ENCODE measurements at regions not wholly inside any gene's neighbourhood (a gene's known extent, or its start where the extent isn't known, plus 50 kb on each side); places are given as distances from the start of the nearest gene placed in this dataset.

DNA sequence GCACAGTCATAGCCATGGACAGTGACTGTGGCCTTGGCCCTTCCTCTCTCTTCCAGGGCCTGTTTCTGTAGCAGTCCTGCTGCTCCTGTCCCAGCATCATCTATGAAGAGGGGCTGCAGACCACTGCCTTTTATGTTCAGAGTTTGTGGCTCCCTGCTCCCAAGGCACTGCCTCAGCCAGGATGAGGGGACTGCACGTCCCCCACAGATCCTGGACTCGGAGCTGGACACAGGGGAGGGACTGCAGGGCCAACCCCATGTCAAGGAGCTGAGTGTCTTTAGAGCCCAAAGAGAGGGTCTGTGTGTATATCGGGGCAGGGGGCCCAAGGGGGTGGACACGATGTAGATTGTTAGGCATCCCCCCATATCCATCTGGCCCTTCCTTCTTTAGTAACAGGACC is 60.6 kb upstream of the DIO3 start:
- H3K27me3 ChIP-seq (replicated peaks; ENCODE audit: control insufficient read depth, insufficient read depth, low read length), result peaks cover 42% of the 10 kb centered on the region
- DNase-seq (ENCODE audit: low read depth), result no peak

DNA sequence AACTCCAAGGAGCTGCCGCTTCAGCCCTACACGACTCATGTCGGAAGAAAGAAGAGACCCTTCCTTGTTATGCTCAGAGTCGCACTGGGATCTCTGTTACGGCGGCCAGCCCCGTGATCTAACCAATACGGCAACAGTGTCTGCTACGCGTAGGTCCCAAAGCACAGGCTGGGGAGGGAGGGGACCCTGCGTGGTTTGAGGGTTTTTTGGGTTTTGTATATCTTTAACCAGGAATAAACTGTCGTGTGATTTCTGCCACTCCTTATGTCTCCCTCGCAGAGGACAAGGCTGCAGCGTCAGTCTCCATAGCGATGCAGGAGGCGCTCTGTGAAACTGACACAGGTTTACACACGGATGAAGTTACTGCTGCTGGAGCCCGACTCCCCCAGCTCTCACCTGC is 60.0 kb upstream of the DIO3 start:
- Histone ChIP-seq H3K4me1 (ENCODE audit: control insufficient read depth, insufficient read depth, low read length) (peaks cover 10% of the 10 kb centered on the region), H3K27me3 (replicated peaks; ENCODE audit: control insufficient read depth, insufficient read depth, low read length) (peaks cover 47% of the 10 kb centered on the region), H3K36me3 (ENCODE audit: control insufficient read depth, insufficient read depth, low read length, severe bottlenecking) (no peaks in the 10 kb centered on the region), H3K9ac (ENCODE audit: low read length) (no peak overlapping the region), H3K9me3 (ENCODE audit: control insufficient read depth, low read length) (peaks cover 14% of the 10 kb centered on the region), H3K4me3 (ENCODE audit: low read length) (no peak overlapping the region)
- DNase-seq (ENCODE audit: low read depth), result no peak

More for the DNA sequence above, 60.6 kb upstream of the DIO3 start:
- Histone ChIP-seq H3K4me1 (ENCODE audit: control insufficient read depth, insufficient read depth, low read length) (peaks cover 10% of the 10 kb centered on the region), H3K4me3 (ENCODE audit: low read length) (no peak overlapping the region), H3K9ac (ENCODE audit: low read length) (no peak overlapping the region), H3K9me3 (ENCODE audit: control insufficient read depth, low read length) (peaks cover 14% of the 10 kb centered on the region), H3K36me3 (ENCODE audit: control insufficient read depth, insufficient read depth, low read length, severe bottlenecking) (no peaks in the 10 kb centered on the region)

- DNase-seq (ENCODE audit: low read depth), result no peak
- H3K9me3 ChIP-seq (ENCODE audit: control insufficient read depth, low read length), result peaks cover 14% of the 10 kb centered on the region
- H3K4me3 ChIP-seq (ENCODE audit: low read length), result no peak overlapping the region
- peaks cover 11% of the 10 kb centered on the region for H3K4me1 ChIP-seq (ENCODE audit: control insufficient read depth, insufficient read depth, low read length)
- H3K27me3 ChIP-seq (replicated peaks; ENCODE audit: control insufficient read depth, insufficient read depth, low read length), result peaks cover 43% of the 10 kb centered on the region
- no peak overlapping the region for H3K9ac ChIP-seq (ENCODE audit: low read length)
- no peaks in the 10 kb centered on the region for H3K36me3 ChIP-seq (ENCODE audit: control insufficient read depth, insufficient read depth, low read length, severe bottlenecking)
Measured at GRCh38 chr14:101501858-101502615, 59.3 kb upstream of the DIO3 start.

DNA sequence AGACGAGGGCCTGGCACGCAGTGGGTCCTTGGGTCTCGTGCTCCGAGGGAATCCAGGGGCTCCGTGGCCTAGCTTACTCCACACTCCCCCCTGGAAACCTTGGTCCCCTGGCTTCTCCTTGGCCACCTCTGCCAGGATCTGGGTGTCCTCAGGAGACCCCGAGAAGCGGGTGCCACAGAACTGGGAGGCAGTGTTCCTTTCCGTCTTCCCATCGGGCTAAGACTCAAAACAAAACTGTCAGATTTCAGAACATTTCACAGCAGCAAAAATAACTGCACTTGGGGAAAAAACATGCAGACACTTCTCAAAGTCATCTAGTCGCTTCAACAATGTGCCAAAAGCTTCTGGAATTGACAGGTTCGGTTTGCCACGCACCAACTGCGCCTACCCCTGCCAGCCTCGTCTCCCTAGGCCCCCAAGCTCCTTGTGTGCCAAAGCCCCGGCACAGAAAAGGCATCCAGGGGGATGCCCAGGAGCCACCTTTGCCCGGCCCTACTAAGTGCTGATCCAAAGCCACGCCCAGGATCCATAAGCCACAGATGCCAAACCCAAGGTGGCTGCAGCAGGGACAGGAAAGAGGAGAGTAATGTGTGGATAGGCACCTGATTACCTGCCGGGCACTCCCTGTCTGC is 58.4 kb upstream of the DIO3 start:
- no peak overlapping the region for H3K4me3 ChIP-seq (ENCODE audit: low read length)
- H3K4me1 ChIP-seq (ENCODE audit: control insufficient read depth, insufficient read depth, low read length), result peaks cover 10% of the 10 kb centered on the region
- peaks cover 14% of the 10 kb centered on the region for H3K9me3 ChIP-seq (ENCODE audit: control insufficient read depth, low read length)
- H3K27me3 ChIP-seq (replicated peaks; ENCODE audit: control insufficient read depth, insufficient read depth, low read length), result peaks cover 47% of the 10 kb centered on the region
- no peaks in the 10 kb centered on the region for H3K36me3 ChIP-seq (ENCODE audit: control insufficient read depth, insufficient read depth, low read length, severe bottlenecking)
- no peak for DNase-seq (ENCODE audit: low read depth)
- H3K9ac ChIP-seq (ENCODE audit: low read length), result no peak overlapping the region

GRCh38 chr14:101503431-101504095 is 57.7 kb upstream of the DIO3 start:
- no peak for DNase-seq (ENCODE audit: low read depth)
- H3K4me3 ChIP-seq (ENCODE audit: low read length), result no peak overlapping the region
- no peak overlapping the region for H3K9ac ChIP-seq (ENCODE audit: low read length)
- H3K4me1 ChIP-seq (ENCODE audit: control insufficient read depth, insufficient read depth, low read length), result peaks cover 6% of the 10 kb centered on the region
- peaks cover 18% of the 10 kb centered on the region for H3K9me3 ChIP-seq (ENCODE audit: control insufficient read depth, low read length)
- H3K36me3 ChIP-seq (ENCODE audit: control insufficient read depth, insufficient read depth, low read length, severe bottlenecking), result no peaks in the 10 kb centered on the region
- H3K27me3 ChIP-seq (replicated peaks; ENCODE audit: control insufficient read depth, insufficient read depth, low read length), result peaks cover 47% of the 10 kb centered on the region

DNA sequence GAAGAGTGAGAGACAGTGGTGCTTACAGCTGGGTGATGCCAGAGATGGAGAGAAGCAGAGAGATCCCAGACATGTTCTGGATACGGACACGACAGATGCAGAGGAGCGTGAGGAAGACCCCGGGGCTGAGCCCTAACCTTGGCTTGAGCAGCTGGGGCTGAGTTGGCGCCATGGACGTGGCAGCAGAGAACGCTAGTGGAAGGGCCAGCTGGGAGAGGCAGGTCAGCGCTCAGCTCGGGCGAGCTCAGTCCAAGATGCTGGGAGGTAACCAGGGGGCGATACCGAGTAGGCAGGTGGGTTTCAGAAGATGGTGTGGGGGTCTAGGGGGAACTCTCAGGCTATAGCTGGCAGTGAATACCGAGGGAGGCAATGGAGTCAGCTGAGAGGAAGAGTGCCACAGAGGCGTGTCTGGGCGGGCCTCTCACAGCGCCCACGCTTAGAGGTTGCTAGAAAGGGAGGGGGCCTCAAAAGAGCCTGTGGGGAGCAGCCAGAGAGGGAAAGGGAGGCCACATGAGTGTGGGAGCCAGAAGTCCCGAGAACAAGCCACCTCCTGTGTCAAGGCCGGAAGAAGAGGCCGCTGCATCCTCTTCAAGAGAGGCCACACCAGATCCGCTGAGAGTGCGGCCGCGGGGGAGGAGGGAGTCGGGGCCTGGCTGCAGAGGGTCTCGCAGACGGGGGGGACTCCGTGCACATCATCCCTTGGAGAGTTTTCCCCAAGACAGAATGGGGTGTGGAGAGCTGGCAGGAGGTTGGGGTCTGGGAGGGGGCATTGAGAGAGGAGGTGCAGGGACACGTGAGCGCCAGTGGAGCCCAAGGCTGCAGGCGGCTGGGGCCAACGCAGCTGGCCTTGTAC is 57.0 kb upstream of the DIO3 start:
- Histone ChIP-seq H3K27me3 (replicated peaks; ENCODE audit: control insufficient read depth, insufficient read depth, low read length) (peaks cover 41% of the 10 kb centered on the region), H3K9ac (ENCODE audit: low read length) (no peak overlapping the region), H3K36me3 (ENCODE audit: control insufficient read depth, insufficient read depth, low read length, severe bottlenecking) (no peaks in the 10 kb centered on the region), H3K9me3 (ENCODE audit: control insufficient read depth, low read length) (peaks cover 17% of the 10 kb centered on the region), H3K4me1 (ENCODE audit: control insufficient read depth, insufficient read depth, low read length) (peaks cover 6% of the 10 kb centered on the region), H3K4me3 (ENCODE audit: low read length) (no peak overlapping the region)
- no peak for DNase-seq (ENCODE audit: low read depth)

DNA sequence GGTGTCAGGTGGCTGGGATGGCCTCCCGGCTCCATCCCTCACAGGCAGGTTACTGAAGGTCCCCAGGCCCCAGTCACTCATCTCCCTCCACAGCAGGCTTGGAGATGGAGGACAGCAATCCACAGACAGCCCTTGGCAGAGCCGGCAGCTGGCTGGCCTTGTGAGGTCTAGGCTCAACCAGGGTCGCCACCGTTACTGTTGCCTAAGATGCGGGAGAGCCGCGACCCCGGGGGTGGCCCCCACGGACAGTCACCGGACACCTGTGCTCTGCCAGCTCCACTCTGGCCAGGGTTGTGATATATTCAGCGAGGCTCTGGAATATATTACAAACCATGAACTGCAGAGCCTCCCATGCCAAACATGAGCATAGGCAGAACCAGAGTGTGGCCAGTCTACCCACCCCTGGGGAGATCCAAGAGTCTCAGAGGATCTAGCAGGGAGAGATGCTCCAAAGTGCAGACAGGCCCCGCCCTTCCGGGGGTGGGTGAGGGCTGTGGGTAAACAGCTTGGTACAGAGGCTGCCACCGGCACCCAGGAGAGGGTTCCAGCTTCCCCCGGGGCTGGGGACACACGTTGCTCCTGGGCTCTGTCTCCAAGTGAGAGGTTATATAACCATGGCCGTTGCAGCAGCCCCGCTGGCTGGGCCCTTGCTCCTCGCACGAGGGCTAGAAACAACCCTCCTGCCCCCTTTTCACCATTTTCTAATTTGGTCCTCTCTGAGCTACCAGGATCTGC is 55.9 kb upstream of the DIO3 start:
- H3K9me3 ChIP-seq (ENCODE audit: control insufficient read depth, low read length), result peaks cover 13% of the 10 kb centered on the region

DNA sequence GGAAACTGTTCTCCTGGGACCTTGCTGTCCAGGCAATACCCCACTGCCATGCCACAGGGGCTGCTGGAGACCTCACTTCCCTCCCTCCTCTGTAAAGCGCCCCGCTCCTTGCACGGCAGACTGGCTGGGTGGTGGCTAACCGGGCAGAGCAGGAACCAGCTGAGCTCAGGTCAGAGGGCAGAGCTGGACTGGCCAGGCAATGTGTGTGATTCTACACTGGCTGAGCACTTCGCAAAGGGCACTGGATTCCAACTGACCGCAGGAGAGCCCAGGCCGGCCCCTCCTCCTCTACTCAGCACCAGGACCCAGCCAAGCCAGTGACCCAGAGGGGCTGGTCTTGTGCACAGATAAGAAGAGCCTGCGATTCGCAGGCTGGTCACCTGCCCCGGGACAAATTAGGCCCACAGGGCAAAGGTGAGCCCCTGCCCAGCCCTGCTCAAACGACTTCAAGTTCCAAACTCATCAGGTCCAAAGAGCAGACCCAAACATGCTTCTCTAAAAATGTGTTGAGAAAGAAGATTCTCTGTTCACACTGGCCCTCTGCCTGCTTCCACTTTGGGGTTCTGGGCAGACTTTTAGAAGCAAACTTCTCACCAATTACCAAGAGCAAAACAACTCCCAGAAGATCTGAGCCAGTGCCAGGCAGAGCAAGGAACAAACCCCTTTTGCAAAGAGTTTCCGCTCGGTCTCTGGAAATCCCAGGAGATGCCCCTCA is 54.9 kb upstream of the DIO3 start:
- DNase-seq (ENCODE audit: low read depth), result no peak
- H3K9me3 ChIP-seq (ENCODE audit: control insufficient read depth, low read length), result peaks cover 13% of the 10 kb centered on the region
- H3K9ac ChIP-seq (ENCODE audit: low read length), result no peak overlapping the region
- peaks cover 29% of the 10 kb centered on the region for H3K27me3 ChIP-seq (replicated peaks; ENCODE audit: control insufficient read depth, insufficient read depth, low read length)
- H3K4me3 ChIP-seq (ENCODE audit: low read length), result no peak overlapping the region
- H3K36me3 ChIP-seq (ENCODE audit: control insufficient read depth, insufficient read depth, low read length, severe bottlenecking), result no peaks in the 10 kb centered on the region
- peaks cover 6% of the 10 kb centered on the region for H3K4me1 ChIP-seq (ENCODE audit: control insufficient read depth, insufficient read depth, low read length)

More for the DNA sequence above, 55.9 kb upstream of the DIO3 start:
- H3K27me3 ChIP-seq (replicated peaks; ENCODE audit: control insufficient read depth, insufficient read depth, low read length), result peaks cover 37% of the 10 kb centered on the region
- H3K9ac ChIP-seq (ENCODE audit: low read length), result no peak overlapping the region
- no peak for DNase-seq (ENCODE audit: low read depth)
- H3K36me3 ChIP-seq (ENCODE audit: control insufficient read depth, insufficient read depth, low read length, severe bottlenecking), result no peaks in the 10 kb centered on the region
- H3K4me3 ChIP-seq (ENCODE audit: low read length), result no peak overlapping the region
- H3K4me1 ChIP-seq (ENCODE audit: control insufficient read depth, insufficient read depth, low read length), result peaks cover 6% of the 10 kb centered on the region

GRCh38 chr14:101506926-101507835 is 54.1 kb upstream of the DIO3 start:
- H3K9me3 ChIP-seq (ENCODE audit: control insufficient read depth, low read length), result peaks cover 13% of the 10 kb centered on the region
- H3K4me3 ChIP-seq (ENCODE audit: low read length), result no peak overlapping the region
- H3K4me1 ChIP-seq (ENCODE audit: control insufficient read depth, insufficient read depth, low read length), result peaks cover 6% of the 10 kb centered on the region
- H3K36me3 ChIP-seq (ENCODE audit: control insufficient read depth, insufficient read depth, low read length, severe bottlenecking), result no peaks in the 10 kb centered on the region
- H3K27me3 ChIP-seq (replicated peaks; ENCODE audit: control insufficient read depth, insufficient read depth, low read length), result peaks cover 20% of the 10 kb centered on the region
- no peak for DNase-seq (ENCODE audit: low read depth)
- no peak overlapping the region for H3K9ac ChIP-seq (ENCODE audit: low read length)

Data from adipocyte (in vitro differentiated cells).